GM23338 (cell line): ENCODE measurements at regions not wholly inside any gene's neighbourhood (a gene's known extent, or its start where the extent isn't known, plus 50 kb on each side); places are given as distances from the start of the nearest gene placed in this dataset.
A peak's percentile ranks its signal among the peaks of the same experiment; 100 is the strongest.

Experiments
- ATAC-seq: fragments of 200-7000 bp; cut with Tn5 transposase; 3 replicates; pipeline ENCODE4 v1.9.1; 2020
- DNase-seq: peaks from one replicate; pipeline ENCODE4 v3.0.0-alpha.2; 2015; ENCODE audit warnings: low spot score
- H2AFZ ChIP-seq: fragments of 200-600 bp; sonication (generic); 2 replicates; pipeline ENCODE4 v1.8.0; 2016; ENCODE audit warnings: antibody characterized with exemption, mild to moderate bottlenecking, moderate library complexity
- H3F3A ChIP-seq: fragments of 200-600 bp; sonication (generic); replicated peaks from 2 replicates; pipeline ENCODE4 v1.8.0; 2017; ENCODE audit warnings: antibody characterized with exemption, mixed run types, low read depth
- H3K27ac ChIP-seq: fragments of 200-600 bp; sonication (generic); 2 replicates; pipeline ENCODE4 v1.6.1; 2016; ENCODE audit warnings: low read depth
- H3K27me3 ChIP-seq: fragments of 200-600 bp; sonication (generic); 2 replicates; pipeline ENCODE4 v1.8.0; 2016; ENCODE audit warnings: mild to moderate bottlenecking, mixed run types, moderate library complexity; ENCODE audit not compliant: insufficient read depth
- H3K36me3 ChIP-seq: fragments of 200-600 bp; sonication (generic); 2 replicates; pipeline ENCODE4 v1.8.0; 2016; ENCODE audit warnings: mild to moderate bottlenecking; ENCODE audit not compliant: insufficient read depth
- H3K4me1 ChIP-seq: fragments of 200-600 bp; sonication (generic); 2 replicates; pipeline ENCODE4 v1.8.0; 2016; ENCODE audit warnings: mild to moderate bottlenecking, moderate library complexity; ENCODE audit not compliant: insufficient read depth
- H3K4me2 ChIP-seq: fragments of 200-600 bp; sonication (generic); 2 replicates; pipeline ENCODE4 v1.7.1; 2017; ENCODE audit warnings: mixed run types
- H3K4me3 ChIP-seq: fragments of 200-600 bp; sonication (generic); 2 replicates; pipeline ENCODE4 v1.6.1; 2016; ENCODE audit warnings: mixed run types
- H3K79me2 ChIP-seq: fragments of 200-600 bp; sonication (generic); replicated peaks from 2 replicates; pipeline ENCODE4 v1.8.0; 2017; ENCODE audit warnings: mild to moderate bottlenecking; ENCODE audit not compliant: insufficient read depth
- H3K9me2 ChIP-seq: fragments of 200-600 bp; sonication (generic); 2 replicates; pipeline ENCODE4 v1.8.0; 2017; ENCODE audit not compliant: insufficient read depth
- H4K20me1 ChIP-seq: fragments of 200-600 bp; sonication (generic); replicated peaks from 2 replicates; pipeline ENCODE4 v1.8.0; 2017; ENCODE audit warnings: mild to moderate bottlenecking; ENCODE audit not compliant: insufficient read depth
- H3K27ac Mint-ChIP-seq: 2 replicates; pipeline ENCODE4 v1.8.0; 2020; ENCODE audit warnings: inconsistent platforms, mild to moderate bottlenecking, moderate library complexity, mixed read lengths
- H3K27me3 Mint-ChIP-seq: 3 replicates; pipeline ENCODE4 v1.8.0; 2022; ENCODE audit warnings: low read depth, mild to moderate bottlenecking, moderate library complexity, mixed read lengths, inconsistent platforms; ENCODE audit not compliant: insufficient read depth, poor library complexity
- H3K36me3 Mint-ChIP-seq: 3 replicates; pipeline ENCODE4 v1.8.0; 2021; ENCODE audit warnings: low read depth, mild to moderate bottlenecking, inconsistent platforms, moderate library complexity, mixed read lengths
- H3K4me1 Mint-ChIP-seq: 3 replicates; pipeline ENCODE4 v1.8.0; 2020; ENCODE audit warnings: mild to moderate bottlenecking, inconsistent platforms, mixed read lengths
- H3K4me3 Mint-ChIP-seq: 3 replicates; pipeline ENCODE4 v1.8.0; 2021; ENCODE audit warnings: moderate library complexity, mild to moderate bottlenecking, inconsistent platforms, mixed read lengths
- H3K9me3 Mint-ChIP-seq: 3 replicates; pipeline ENCODE4 v1.8.0; 2020; ENCODE audit warnings: moderate library complexity, mild to moderate bottlenecking, inconsistent platforms, mixed read lengths
- CREB1 ChIP-seq: fragments of 250-450 bp; sonication (Bioruptor Pico); IDR thresholded peaks from 2 replicates; pipeline ENCODE4 v1.5.0; 2020; ENCODE audit warnings: low read depth, mild to moderate bottlenecking, moderate library complexity
- CTCF ChIP-seq, 2 experiments: fragments of 200-600 bp in 1 of 2; sonication (generic) in 1 of 2; conservative IDR thresholded peaks; 2 replicates each; pipeline versions ENCODE4 v1.5.1 to v1.6.1; 2016 to 2017; ENCODE audit warnings: antibody characterized with exemption in 2 of 2, low read depth in 2 of 2, mild to moderate bottlenecking in 2 of 2, moderate library complexity in 1 of 2
- ETS1 ChIP-seq: IDR thresholded peaks from 2 replicates; pipeline ENCODE4 v1.6.1; 2016; ENCODE audit warnings: antibody characterized with exemption
- EZH2 ChIP-seq: fragments of 200-600 bp; sonication (generic); IDR thresholded peaks from one replicate; pipeline ENCODE4 v1.8.0; 2017; ENCODE audit warnings: antibody characterized with exemption, mild to moderate bottlenecking, low read depth; ENCODE audit not compliant: unreplicated experiment
- EZH2phosphoT487 ChIP-seq: fragments of 200-600 bp; sonication (generic); IDR thresholded peaks from one replicate; pipeline ENCODE4 v1.8.1; 2018; ENCODE audit warnings: antibody characterized with exemption; ENCODE audit not compliant: unreplicated experiment
- JUNB ChIP-seq: IDR thresholded peaks from one replicate; pipeline ENCODE4 v1.6.1; 2016; ENCODE audit warnings: antibody characterized with exemption; ENCODE audit not compliant: unreplicated experiment
- NANOG ChIP-seq: IDR thresholded peaks from 2 replicates; pipeline ENCODE4 v1.6.1; 2016; ENCODE audit warnings: antibody characterized with exemption, borderline replicate concordance
- POLR2AphosphoS5 ChIP-seq: IDR thresholded peaks from 2 replicates; pipeline ENCODE4 v1.6.1; 2016; ENCODE audit warnings: antibody characterized with exemption, low read depth
- STAT1 ChIP-seq: IDR thresholded peaks from one replicate; pipeline ENCODE4 v1.6.1; 2016; ENCODE audit warnings: antibody characterized with exemption; ENCODE audit not compliant: unreplicated experiment
- ZNF114 ChIP-seq: fragments of 250-450 bp; sonication (Bioruptor Pico); IDR thresholded peaks from 2 replicates; pipeline ENCODE4 v1.5.0; 2020; ENCODE audit warnings: mild to moderate bottlenecking, moderate library complexity
- ZNF331 ChIP-seq: fragments of 250-450 bp; sonication (Bioruptor Pico); IDR thresholded peaks from 2 replicates; pipeline ENCODE4 v1.5.0; 2020; ENCODE audit warnings: low read depth, mild to moderate bottlenecking, moderate library complexity
- ZNF462 ChIP-seq: fragments of 250-450 bp; sonication (Bioruptor Pico); IDR thresholded peaks from 2 replicates; pipeline ENCODE4 v1.5.0; 2020; ENCODE audit warnings: mild to moderate bottlenecking, moderate library complexity
- TF ChIP-seq, protein P1 (sequence below): IDR thresholded peaks from one replicate; pipeline ENCODE4 v1.6.1; 2018; ENCODE audit warnings: antibody characterized with exemption; ENCODE audit not compliant: unreplicated experiment

DNA sequence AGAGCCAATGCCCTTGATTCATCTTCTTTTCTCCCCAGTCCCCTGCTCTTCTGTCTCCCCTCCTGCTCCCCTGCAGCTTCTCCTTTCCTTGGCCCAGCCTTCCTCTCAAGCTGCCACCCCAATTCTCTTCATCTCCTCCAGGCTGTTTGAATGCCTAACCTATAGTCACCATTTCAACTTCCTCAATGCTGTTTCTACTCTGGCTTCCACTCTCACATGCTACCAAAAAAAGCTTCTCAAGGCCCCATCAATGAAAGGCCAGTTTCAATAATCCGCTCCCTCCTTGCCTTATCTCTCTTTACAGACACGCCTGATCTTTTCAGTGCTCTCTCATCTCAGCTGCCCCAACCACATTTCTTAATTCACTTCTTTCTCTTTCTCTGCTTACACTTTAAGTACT, 212.2 kb upstream of the GPR149 start:
- Histone ChIP-seq H3K4me1 (peaks cover 3% of the 10 kb centered on the region; the same call in 1 of the 2 replicates), H3K9me2 (no peaks in the 10 kb centered on the region), H3K79me2 (no peaks in the 10 kb centered on the region), H2AFZ (peak overlapping the region; percentile 72), H3K27ac (no peak overlapping the region), H3K4me3 (no peak overlapping the region), H3K27me3 (no peaks in the 10 kb centered on the region), H3F3A (no peaks in the 10 kb centered on the region), H4K20me1 (no peaks in the 10 kb centered on the region), H3K36me3 (no peaks in the 10 kb centered on the region), H3K4me2 (no peak overlapping the region)
- TF ChIP-seq ZNF331 (CRISPR knock-in tag) = no peak
- TF ChIP-seq, protein P1, sequence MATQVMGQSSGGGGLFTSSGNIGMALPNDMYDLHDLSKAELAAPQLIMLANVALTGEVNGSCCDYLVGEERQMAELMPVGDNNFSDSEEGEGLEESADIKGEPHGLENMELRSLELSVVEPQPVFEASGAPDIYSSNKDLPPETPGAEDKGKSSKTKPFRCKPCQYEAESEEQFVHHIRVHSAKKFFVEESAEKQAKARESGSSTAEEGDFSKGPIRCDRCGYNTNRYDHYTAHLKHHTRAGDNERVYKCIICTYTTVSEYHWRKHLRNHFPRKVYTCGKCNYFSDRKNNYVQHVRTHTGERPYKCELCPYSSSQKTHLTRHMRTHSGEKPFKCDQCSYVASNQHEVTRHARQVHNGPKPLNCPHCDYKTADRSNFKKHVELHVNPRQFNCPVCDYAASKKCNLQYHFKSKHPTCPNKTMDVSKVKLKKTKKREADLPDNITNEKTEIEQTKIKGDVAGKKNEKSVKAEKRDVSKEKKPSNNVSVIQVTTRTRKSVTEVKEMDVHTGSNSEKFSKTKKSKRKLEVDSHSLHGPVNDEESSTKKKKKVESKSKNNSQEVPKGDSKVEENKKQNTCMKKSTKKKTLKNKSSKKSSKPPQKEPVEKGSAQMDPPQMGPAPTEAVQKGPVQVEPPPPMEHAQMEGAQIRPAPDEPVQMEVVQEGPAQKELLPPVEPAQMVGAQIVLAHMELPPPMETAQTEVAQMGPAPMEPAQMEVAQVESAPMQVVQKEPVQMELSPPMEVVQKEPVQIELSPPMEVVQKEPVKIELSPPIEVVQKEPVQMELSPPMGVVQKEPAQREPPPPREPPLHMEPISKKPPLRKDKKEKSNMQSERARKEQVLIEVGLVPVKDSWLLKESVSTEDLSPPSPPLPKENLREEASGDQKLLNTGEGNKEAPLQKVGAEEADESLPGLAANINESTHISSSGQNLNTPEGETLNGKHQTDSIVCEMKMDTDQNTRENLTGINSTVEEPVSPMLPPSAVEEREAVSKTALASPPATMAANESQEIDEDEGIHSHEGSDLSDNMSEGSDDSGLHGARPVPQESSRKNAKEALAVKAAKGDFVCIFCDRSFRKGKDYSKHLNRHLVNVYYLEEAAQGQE = no peak
- TF ChIP-seq POLR2AphosphoS5 = no peak
- TF ChIP-seq ETS1 = no peak
- no peak for TF ChIP-seq CREB1 (CRISPR knock-in tag)
- no peak for TF ChIP-seq ZNF462
- TF ChIP-seq STAT1 = no peak
- TF ChIP-seq NANOG = no peak
- TF ChIP-seq EZH2phosphoT487 = no peak
- TF ChIP-seq ZNF114 (CRISPR knock-in tag) = no peak
- TF ChIP-seq CTCF (conservative IDR thresholded peaks at IDR 0.05; ENCODE audit: low read depth in 2 of 2) = no peak
- no peak for TF ChIP-seq EZH2
- no peak for TF ChIP-seq JUNB
- Mint-ChIP-seq H3K36me3 (no peaks in the 10 kb centered on the region), H3K4me3 (no peak overlapping the region), H3K27me3 (no peaks in the 10 kb centered on the region), H3K4me1 (peaks cover 7% of the 10 kb centered on the region; the same call in 2 of the 3 replicates), H3K27ac (no peak overlapping the region), H3K9me3 (no peaks in the 10 kb centered on the region; the same call in 2 of the 3 replicates)
- DNase-seq (no peak), ATAC-seq (no peak)
